NCI-H146 (cell line): ENCODE measurements at regions not wholly inside any gene's neighbourhood (a gene's known extent, or its start where the extent isn't known, plus 50 kb on each side); places are given as distances from the start of the nearest gene placed in this dataset.

ENCODE experiments used
- DNase-seq: peaks from one replicate; lab custom pipeline; 2025; lab: John Stamatoyannopoulos, UW

DNA sequence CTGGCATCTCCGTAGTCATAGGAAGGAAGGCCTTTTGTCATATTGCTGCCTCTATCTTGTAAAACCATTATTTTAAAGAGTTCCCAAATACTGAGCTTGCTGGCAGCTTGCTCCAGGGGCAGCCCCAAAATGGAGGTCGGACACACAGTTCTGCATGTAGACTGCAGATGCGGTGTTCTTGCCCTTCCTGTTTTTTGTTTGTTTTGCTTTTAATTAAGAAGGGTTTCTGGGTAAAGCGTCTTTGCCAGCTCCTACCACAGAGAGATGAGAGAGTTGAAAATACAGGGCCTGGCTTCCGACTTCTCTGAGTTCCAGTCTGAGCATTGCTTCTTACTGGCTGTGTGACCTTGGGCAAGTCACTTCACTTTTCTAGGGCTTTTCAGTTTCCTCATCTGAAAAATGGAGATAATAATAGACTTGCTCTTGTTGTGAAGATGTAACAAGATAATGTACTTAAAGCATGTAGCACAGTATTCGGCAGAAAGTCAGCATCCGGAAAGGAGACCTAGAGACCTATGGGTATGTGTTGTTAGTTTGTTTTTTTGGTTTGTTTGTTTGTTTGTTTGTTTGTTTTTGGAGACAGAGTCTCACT, 67.8 kb upstream of the GSE1 start:
- no peak for DNase-seq

DNA sequence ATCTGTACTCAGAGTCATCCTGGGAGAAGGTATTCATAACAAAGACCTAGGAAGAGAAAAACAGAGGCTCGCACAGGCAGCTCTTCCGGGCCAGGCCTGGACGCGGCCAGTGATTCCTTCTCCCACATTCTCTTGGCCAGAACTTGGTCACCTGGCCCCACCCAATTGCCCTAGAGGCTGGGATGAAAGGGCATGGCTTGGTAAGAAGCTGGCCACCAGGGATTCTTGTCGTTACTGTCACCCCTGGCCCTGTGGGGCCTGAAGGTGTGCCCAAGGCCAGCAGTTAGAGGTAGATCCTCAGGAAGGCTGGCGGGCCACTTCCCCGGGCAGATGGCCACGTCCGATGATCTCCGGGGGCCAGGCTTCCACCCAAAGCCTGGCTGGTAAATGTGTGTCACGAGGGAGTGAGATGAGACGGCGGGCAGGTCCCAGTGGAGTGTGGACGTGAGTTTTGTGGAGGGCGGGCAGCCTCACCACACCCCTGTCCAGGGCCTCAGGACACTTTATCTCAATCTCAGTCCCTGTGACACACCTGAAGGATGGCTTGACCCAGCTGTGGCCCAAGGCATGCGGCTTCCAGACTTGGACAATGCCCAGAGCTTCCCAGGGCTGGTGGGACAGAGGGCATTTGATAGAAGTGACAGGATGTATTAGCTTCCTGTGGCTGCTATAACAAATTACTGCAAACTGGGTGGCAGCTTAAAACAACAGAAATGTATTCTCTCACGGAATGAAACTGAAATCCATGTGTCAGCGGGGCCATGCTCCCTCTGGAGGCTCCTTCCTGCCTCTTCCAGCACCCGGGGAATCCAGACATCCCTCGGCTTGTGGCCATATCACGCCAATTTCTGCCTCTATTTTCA, 66.3 kb upstream of the GSE1 start:
- no peak for DNase-seq

DNA sequence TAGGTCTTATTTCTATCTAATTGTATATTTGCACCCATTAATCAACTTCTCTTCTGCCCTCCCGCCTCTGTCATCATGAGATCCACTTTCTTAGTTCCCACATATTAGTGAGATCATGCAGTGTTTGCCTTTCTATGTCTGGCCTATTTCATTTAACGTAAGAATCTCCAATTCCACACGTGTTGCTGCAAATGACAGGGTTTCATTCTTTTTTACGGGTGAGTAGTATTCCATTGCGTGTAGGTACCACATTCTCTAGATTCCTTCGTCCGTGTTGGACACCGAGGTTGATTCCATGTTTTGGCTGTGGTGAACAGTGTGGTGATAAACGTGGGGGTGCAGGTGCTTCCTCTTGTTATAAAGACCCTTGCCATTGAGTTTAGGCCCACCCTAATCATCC, 64.7 kb upstream of the GSE1 start:
- DNase-seq = no peak

DNA sequence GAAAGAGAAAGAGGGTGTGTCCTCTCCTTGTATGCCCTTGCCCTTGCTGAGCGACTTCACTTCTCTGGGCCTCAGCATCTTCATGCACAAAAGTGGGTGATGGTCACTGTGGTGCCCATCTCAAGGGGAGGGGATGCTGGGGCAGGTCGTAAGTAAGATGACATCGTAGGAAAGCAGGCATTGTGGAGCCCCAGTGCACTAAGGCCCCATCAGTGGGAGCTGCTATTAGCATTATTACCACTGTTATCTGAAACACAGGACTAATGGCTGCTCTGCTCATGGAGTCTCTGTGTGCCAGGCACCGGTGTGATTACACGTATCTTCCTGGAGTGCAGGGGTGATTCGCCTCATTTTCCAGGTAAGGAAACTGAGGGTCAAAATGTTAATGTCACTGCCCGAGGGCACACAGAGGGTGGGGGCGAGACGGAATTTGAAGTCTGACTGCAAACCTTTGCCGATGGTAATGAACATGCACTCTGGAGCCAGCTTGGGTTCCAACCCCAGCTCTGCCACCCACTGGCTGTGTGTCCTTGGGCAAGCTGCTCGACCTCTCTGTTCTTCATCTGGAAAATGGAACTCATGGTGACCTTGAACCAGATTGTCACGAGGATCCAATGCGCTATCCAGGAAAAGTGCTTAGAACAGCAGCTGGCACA, 63.2 kb upstream of the GSE1 start:
- no peak for DNase-seq

DNA sequence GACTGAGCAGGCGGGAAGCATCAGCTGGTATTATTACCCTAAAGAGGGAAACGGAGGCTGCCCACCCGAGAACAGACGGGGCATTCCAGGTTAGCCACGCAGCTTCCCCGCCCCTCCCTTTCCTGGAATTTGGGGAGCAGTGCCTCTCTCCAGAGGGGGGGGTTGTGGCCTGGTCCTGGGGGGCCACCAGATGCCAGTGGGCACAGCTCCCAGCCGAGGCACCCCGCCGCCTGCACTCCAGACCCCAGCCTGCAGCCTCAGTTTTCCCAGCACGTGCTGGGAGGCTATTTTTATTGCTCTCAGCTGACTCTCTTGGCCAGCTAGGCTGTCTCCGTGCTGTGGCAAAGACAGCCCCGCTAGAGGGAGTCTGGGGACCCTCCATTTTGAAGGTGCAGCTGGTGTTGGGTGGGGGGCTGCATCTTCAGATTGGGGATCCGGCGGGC, 62.7 kb upstream of the GSE1 start:
- no peak for DNase-seq

DNA sequence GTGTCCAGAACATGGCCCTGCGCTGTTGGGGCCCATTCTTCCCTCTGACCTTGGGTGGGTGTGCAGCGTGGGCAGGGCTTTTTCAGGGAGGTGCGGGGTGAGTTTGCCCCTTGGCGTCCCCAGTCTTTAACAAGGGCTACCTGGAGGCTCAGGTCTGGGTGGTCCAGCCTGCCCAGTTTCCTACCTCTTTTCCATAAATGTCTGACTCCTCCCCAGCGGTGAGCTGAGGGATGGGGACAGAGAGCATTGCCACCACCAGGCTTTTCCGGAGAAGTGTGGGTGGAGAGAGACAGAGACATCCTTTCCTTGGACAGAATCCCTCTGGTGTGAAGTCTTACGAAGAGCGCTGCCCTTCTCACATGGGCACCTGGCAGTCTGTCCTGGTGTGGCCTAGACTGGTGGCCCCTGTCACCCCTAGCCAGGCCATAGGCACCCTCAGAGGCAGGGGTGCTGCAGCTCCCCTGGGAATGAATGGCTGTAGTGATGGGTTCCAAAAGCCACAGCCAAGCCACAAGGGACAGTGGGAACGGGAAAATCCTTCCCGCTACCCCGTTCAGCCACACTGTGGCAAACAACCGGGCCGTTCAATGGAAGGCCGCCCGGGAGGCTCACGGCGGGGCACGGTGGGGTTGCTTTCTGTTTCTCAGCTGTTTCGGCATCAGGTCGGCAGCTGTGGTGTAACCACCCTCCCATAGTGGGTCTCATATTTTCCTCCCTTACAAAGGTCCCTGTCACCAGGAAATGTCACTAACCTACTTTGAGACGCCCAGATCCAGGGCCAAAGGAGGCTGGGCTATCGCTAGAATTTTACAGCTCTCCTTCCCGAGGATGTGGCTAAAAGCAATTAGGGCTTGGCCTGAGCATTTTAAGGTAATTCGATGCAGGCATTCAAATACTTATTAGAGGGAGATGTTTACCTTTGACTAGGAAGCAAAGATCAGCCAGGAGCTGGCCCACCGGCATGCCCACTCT, 61.9 kb upstream of the GSE1 start:
- peak; percentile 12 for DNase-seq

DNA sequence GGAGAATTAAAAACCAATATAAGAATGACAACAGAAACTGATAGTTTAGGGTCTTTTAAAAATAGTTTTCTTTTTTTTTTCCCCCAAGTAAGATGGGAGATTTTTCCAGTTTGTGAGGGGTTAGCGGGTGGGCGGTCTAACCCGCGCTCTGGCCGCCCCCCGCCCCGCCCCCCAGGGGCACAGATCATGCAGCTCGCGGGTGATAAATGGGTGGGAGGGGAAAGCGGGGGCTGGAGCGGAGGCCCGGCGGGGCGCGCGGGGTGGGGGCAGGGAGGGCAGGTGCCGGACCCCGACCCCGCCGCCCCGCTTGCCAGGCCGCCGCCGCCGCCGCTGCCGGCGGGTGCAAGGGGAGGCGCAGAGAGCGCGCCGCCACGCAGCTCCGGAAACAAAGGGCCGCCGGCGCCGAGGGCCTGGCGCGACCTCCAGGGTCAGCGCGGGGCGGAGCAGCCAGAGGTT, 60.1 kb upstream of the GSE1 start:
- DNase-seq = peak; percentile 42

DNA sequence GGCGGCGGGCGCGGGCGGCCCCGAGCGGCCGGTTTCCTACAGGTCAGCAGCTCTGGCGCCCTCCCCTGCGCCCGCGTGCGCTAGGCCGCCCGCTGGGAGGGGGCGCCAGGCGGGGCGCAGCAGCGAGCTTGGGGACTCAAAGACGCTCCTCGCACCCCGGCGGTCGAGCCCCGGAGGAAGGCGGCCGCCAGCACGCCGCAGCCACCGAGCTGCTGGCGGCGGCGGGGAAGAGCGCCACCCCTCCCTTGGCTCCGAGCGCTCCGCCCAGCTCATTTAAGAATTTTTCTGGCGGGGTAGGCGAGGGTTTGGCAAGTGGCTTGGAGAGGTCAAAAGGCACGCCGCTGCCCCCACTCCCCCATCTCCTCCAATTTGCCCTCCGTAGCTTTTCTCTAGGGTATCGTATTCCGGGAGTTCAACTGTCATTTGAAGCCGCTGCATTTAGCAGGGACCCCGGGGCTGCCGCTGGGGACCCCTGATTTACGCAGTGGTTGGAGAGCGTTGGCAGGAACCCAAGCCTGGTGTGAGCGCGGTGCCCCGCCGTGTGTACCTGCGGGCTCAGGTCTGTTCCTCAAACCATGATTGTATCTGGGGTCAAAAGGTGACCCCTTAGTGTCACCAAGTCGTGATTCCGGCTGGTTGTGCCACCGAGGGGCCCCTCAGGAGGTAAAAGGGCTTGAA, 59.5 kb upstream of the GSE1 start:
- DNase-seq = peak; percentile 72

DNA sequence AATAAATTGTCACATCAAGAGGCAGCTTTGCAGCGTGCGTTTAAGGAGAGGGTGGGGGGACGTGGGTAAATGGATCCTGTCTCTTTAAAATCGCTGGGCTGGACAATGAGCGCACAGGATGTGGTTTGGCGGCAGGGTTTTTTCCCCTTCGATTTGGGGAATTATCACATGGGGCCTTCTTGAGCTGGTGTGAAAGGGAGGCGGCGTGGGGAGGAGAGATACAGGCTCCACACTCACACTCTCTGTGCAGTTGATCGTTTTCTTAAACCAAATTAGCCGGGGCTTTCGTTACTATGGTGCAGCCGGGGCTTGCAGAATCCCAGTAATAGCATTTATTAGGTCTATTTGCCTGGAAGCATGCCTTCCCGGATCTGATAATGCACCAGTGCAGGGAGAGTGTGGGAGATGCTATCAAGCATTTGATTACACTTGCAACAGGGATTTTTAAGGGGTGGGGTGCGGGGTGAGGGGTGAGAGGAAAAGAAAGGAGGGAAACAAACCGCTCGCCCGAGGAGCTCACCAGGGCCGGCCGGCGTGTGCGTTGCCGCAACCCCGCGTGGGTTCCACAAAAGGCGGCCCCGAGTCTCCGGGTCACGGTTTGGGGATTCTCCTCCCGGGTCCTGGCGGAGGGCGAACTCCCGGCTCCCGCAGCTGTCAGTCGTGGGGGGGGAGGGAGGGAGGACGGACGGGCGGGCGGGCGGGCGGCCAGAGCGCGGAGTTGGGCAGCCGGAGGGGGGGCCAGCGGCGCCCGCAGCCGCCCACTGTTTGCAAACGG, 58.8 kb upstream of the GSE1 start:
- peak; percentile 69 for DNase-seq

DNA sequence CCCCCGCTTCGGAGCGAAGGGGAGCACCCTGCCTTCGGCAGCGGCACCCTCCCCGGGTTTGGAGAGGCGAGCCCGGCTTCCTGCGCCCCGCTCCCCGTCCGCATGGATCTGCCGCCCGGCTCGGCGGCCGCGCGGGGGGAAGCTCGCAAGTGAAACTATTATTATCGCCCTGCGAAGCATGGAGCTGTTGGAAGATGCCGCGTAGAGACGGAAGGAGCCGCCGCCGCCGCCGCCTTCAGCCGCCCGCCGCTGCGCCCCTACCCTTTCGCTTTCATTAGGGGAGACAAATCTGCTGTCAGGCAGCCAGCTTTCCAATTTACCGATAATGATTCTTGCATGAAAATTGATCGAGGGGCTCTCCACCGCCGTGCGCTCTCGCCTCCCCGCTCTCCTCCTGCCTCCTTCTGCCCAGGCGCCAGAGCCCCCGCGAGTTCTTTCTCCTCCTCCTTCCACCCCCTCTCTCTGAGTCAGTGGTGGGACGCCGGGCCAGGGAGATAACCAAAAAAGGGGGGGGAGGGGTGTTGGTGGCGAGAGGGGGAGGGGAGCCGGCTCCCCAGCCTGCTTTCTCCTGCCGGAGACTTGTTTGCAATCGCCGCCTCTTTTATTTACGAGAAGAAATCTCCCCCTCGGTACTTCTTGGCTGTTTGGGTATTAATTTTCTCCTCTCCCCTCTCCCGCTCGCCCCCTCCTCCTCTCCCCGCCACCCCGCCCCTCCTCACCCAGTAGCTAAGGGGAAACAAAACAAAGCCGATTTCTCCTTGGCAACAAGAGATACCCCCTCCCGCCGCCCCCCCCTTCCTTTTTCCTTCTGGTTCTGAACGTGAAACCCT, 58.0 kb upstream of the GSE1 start:
- DNase-seq = peak; percentile 87

DNA sequence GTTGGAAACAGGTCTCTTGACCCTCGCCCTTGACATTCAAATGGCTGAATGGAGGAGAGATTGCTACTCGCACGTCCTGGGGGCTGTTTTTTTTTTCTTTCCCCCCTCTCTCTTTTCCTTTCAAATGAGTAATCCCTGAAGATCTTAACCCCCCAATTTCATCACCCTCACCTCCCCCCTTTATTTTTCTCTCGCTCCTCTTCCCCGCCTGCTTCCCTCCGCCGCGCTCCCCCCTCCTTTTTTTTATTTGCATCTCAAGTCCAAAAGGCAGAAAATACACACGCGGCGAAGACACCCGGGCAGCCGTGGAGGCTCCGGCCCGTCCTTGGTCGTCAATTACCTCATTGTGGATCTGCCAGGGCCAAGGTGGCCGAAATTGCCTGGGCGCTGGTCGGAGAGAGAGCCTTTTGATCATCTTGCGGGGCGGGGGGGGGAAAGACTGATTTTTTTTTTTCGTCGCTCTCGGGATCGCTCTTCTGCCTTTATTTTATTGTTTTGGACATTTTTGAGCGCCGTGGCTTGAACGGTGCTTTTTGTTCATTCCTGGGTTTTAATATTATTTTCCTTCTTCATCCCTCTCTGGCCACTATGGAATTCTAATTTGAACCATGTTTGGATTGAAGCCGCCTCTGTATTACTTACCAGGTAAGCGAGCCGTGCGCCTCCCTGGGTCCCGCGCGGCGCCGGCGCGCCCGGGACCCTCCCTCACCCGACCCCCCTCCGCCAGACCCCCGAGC, 57.2 kb upstream of the GSE1 start:
- DNase-seq = peak; percentile 59

DNA sequence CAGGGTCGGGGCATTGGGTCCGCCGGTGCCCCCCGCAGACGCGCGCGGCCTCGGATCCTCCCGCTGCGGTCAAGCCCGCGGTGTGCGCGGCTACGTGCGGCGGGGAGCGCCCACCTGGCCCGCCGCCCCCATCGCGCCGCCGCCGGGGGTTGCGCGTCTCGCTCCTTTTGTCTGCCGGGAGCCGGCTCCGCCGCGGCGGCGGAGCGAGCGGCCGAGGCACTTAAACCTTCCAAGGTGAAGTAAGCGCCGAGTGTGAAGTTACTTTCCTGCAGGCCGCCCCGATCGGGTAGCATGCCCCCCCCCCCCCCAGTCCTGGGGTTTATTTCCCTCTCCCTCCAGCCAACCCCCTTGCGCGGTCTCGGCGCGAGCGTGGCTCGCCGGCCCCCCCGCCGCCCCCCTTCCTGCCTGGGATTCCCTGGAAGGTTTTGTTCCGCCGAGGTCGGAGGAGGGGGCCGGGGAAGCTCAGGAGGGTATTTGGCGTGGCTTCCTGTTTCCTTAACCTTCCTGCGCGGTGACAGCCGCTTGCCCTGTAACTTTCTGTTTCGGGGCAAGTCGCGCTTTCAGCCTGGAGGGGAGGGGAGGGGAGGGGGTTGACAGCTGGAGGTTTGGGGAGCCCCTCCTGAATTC, 56.6 kb upstream of the GSE1 start:
- peak; percentile 43 for DNase-seq

DNA sequence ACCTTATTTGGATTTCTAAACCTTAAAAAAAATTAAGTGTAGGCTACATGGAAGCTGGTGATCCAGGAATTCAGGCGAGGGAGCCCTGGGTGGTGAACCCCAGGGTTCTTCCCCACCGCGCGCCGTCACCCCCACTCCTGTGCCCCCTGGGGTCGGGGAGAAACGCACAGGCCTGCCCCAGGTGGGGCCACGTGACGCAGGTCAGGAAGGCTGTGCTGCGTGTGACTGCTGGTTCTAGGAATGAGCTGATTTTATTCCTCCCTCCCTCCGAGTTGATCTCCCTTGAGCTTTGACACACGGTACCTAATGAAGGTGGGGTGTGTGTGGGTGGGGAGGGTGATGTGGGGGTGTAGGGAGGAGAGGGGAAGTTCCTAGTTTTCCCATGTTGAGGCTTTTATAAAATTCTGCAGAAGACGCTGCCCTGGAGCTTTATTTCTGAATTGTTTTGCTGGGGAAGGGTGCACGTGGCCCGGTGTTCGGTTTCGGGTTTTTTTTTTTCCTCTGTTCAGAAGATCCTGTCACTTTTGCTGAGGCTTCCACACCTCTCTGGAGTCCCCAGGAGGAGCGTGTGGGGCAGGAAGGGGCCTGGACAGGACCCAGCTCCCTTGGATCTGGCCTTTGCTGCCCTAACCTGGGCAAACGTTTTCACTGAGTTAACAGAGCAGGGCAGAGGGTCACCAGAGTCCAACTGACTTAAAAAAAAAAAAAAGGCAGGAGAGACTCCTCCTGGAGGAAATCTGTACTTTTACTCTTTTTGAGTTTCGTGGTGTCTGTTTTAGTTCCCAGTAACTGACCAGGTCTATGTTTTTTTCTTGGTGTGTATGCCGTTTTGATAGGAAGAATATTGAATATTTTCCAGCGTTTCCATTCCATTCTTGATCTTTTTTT, 55.8 kb upstream of the GSE1 start:
- DNase-seq = peak; percentile 23

DNA sequence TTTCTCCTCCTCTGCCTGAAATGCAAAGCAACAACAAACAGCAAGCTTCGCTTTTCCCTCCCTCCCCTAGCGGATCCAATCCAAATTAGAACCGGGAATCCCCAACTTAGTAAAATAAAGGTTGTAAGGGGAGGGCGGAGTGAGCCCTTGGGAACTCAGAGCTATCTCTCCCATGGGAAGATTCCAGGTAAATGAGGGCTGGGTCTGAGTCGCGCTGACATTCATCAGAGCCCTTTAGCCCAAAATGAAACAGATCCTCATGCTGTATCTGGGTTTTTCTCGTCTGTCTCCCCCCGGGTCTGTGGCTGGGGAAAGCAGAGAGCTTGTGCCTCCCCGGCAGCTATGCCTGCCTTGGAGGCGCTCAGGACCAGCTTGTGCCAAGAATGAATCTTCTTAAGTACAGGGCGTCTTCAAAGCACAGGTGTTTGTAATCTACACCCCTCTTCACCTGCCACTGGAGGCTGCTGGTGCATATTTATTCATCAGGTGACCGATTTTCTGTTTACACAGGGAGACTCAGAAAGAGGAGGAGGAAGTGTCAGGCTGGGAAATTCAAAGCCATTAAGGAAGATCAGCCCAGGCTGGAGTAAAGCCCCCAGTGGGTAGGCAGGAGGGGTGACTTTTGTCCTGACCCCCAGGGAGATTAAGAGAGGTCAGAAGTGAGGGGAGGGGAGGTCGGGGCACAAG, 55.0 kb upstream of the GSE1 start:
- peak; percentile 78 for DNase-seq

DNA sequence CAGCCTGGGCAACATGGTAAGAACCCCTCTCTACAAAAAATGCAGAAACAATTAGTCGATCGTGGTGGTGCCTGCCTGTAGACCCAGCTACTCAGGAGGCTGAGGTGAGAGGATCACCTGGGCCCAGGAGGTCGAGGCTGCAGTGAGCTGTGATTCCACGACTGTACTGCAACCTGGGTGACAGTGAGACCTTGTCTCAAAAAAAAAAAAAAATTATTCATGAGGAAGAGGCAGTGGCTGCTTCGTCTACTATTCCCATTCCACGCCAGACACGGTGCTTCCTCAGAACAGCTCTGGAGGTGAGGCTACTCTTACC, 52.2 kb upstream of the GSE1 start:
- DNase-seq = no peak

DNA sequence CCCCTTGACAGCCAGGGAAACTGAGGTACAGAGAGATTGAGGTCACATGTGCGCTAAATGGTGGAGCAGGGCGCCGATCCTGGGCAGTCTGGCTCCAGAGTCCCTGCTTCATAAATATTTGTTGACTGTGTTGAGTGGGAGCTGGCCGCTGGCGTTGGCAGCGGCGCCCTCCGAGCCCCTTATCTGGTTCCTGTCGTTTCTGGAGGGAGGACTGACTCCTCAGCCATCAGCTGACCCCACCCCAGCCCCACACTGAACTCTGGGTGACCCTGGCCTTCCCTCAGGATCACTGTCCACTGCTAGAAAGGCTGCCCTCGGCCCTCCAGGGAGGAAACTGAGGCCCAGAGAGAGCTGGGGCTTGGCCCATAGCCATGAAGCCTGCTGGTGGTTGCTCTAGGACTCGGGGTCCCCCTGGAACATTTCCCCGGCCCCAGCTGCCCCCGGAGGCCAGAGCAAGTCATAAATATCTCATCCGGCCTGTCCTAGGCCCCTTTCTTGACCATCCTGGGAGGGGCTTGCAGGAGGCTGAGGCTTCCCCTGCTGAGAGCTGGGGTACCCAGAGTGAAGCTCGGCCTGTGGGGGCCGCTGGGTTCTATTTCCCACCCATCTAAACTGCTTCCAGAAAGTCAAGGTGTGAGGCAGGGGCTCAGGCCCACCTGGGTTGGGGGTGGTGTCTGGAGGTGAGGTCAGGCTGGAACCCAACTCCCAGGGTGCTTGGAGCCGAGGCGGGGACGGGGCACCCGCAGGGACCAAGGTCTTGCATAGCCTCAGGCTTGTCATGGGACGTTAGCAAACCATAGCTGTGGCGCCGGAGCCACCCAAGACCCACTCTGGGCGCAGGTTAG, 51.7 kb upstream of the GSE1 start:
- no peak for DNase-seq
